ENCODE measurements at regions not wholly inside any gene's neighbourhood (a gene's known extent, or its start where the extent isn't known, plus 50 kb on each side); places are given as distances from the start of the nearest gene placed in this dataset.
A peak's percentile ranks its signal among the peaks of the same experiment; 100 is the strongest.

DNA sequence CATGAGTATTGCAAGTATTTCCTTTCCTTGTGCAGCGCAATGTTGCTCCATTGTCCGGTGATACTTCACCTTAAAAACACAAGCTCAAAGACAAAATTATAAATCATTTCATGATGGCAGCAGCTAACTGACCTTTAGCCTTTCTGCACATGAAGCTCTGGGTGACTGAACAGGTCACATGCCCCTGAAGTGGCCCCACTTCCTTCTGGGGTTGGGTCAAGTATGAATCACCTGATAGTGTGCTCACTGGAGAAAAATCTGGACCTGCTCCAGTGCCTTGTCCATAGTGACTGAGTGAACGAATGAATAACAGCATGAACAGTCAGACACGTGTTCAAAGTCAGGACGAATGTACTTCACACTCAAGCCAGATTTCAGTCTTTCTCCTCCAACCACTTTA lies 658.9 kb downstream of the NPHP4 start:
- no peak for TF ChIP-seq FOXM1 (IDR thresholded peaks at IDR 0.05; ENCODE audit: borderline replicate concordance, low read depth)
- no peak for TF ChIP-seq CEBPB (IDR thresholded peaks at IDR 0.05)
- no peak for TF ChIP-seq YY1 (IDR thresholded peaks at IDR 0.05; ENCODE audit: low read depth)
- TF ChIP-seq, protein P1, sequence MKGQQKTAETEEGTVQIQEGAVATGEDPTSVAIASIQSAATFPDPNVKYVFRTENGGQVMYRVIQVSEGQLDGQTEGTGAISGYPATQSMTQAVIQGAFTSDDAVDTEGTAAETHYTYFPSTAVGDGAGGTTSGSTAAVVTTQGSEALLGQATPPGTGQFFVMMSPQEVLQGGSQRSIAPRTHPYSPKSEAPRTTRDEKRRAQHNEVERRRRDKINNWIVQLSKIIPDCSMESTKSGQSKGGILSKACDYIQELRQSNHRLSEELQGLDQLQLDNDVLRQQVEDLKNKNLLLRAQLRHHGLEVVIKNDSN (IDR thresholded peaks at IDR 0.05) = peak; percentile 40
- TF ChIP-seq EGR1 (IDR thresholded peaks at IDR 0.05) = no peak
- no peak for TF ChIP-seq CREB1 (IDR thresholded peaks at IDR 0.05; ENCODE audit: low read depth)
- TF ChIP-seq, protein P2, sequence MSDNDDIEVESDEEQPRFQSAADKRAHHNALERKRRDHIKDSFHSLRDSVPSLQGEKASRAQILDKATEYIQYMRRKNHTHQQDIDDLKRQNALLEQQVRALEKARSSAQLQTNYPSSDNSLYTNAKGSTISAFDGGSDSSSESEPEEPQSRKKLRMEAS (IDR thresholded peaks at IDR 0.05) = peak; percentile 49
- peak; percentile 31; the same call in 1 of the 2 replicates for TF ChIP-seq EP300 (IDR thresholded peaks at IDR 0.05; ENCODE audit: borderline replicate concordance)
- peak; percentile 23; the same call in 1 of the 2 replicates for TF ChIP-seq NFIC (IDR thresholded peaks at IDR 0.05)

DNA sequence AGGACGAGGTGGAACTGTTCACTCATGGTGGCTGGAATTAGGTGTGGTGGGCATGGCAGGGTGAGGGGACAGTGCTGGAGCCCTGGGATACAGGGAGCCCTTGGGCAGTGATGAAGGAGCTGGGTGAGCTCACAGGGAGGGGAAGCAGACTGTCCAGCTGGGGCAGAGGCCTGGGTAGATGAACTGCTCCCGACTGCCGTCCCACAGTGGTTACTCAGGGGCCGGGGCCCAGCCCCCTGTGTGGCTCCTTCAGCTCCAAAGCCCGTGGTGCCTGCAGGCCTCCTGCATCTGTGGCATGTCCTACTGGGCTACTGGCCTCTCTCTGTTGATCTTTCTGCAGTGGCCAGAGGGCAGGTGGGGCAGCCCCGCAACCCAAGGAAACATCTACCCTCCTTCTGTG lies 661.1 kb downstream of the NPHP4 start:
- TF ChIP-seq ZBTB7A (IDR thresholded peaks at IDR 0.05; ENCODE audit: low read depth) (no peak), CEBPB (IDR thresholded peaks at IDR 0.05) (no peak), NFIC (IDR thresholded peaks at IDR 0.05) (no peak), EP300 (IDR thresholded peaks at IDR 0.05; ENCODE audit: borderline replicate concordance) (no peak), CREB1 (IDR thresholded peaks at IDR 0.05; ENCODE audit: low read depth) (no peak), TAF1 (IDR thresholded peaks at IDR 0.05; ENCODE audit: low read depth) (no peak), FOXM1 (IDR thresholded peaks at IDR 0.05; ENCODE audit: borderline replicate concordance, low read depth) (no peak), EGR1 (IDR thresholded peaks at IDR 0.05) (no peak), RAD21 (IDR thresholded peaks at IDR 0.05; ENCODE audit: low read depth) (no peak), YY1 (IDR thresholded peaks at IDR 0.05; ENCODE audit: low read depth) (no peak), TCF12 (IDR thresholded peaks at IDR 0.05; ENCODE audit: low read depth) (no peak), TEAD4 (IDR thresholded peaks at IDR 0.05) (no peak)
- TF ChIP-seq, protein P1 (IDR thresholded peaks at IDR 0.05) = no peak
- TF ChIP-seq, protein P2 (IDR thresholded peaks at IDR 0.05) = no peak
- TF ChIP-seq, protein P3, sequence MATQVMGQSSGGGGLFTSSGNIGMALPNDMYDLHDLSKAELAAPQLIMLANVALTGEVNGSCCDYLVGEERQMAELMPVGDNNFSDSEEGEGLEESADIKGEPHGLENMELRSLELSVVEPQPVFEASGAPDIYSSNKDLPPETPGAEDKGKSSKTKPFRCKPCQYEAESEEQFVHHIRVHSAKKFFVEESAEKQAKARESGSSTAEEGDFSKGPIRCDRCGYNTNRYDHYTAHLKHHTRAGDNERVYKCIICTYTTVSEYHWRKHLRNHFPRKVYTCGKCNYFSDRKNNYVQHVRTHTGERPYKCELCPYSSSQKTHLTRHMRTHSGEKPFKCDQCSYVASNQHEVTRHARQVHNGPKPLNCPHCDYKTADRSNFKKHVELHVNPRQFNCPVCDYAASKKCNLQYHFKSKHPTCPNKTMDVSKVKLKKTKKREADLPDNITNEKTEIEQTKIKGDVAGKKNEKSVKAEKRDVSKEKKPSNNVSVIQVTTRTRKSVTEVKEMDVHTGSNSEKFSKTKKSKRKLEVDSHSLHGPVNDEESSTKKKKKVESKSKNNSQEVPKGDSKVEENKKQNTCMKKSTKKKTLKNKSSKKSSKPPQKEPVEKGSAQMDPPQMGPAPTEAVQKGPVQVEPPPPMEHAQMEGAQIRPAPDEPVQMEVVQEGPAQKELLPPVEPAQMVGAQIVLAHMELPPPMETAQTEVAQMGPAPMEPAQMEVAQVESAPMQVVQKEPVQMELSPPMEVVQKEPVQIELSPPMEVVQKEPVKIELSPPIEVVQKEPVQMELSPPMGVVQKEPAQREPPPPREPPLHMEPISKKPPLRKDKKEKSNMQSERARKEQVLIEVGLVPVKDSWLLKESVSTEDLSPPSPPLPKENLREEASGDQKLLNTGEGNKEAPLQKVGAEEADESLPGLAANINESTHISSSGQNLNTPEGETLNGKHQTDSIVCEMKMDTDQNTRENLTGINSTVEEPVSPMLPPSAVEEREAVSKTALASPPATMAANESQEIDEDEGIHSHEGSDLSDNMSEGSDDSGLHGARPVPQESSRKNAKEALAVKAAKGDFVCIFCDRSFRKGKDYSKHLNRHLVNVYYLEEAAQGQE (IDR thresholded peaks at IDR 0.05; ENCODE audit: low read depth) = no peak

DNA sequence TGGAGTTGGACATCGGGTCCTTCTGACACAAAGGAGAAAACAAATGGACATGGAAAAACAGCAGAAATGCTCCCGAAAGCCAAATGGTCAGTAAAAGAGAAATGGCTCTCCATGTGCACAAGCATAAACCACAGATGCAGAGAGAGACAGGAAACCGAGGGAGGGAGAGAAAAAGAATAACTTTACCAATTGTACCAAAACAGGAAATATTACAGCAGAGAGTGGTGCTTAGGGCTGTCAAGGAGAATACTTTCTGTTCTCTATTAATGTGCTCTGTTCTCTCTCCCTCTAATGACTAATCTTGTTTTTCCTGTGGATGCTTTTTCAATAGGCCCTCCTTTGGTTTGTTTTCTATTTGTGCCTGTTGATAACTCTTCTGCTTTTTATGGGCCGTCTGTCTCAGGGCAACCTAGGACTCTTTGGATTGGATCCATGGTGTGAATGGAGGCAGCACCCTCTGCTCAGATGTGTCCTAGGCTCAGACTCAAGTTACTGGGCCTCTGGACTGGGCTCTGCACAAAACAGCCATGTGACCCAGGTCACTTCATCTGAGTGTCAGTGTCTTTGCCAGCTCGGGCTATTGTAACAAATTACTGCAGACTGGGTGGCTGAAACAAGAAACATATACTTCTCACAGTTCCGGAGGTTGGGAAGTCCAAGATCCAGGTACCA lies 663.0 kb downstream of the NPHP4 start:
- no peak for TF ChIP-seq CEBPB (IDR thresholded peaks at IDR 0.05)
- TF ChIP-seq TEAD4 (IDR thresholded peaks at IDR 0.05) = no peak
- TF ChIP-seq, protein P3 (IDR thresholded peaks at IDR 0.05; ENCODE audit: low read depth) = no peak
- TF ChIP-seq RAD21 (IDR thresholded peaks at IDR 0.05; ENCODE audit: low read depth) = no peak
- no peak for TF ChIP-seq CREB1 (IDR thresholded peaks at IDR 0.05; ENCODE audit: low read depth)
- TF ChIP-seq, protein P2 (IDR thresholded peaks at IDR 0.05) = no peak

DNA sequence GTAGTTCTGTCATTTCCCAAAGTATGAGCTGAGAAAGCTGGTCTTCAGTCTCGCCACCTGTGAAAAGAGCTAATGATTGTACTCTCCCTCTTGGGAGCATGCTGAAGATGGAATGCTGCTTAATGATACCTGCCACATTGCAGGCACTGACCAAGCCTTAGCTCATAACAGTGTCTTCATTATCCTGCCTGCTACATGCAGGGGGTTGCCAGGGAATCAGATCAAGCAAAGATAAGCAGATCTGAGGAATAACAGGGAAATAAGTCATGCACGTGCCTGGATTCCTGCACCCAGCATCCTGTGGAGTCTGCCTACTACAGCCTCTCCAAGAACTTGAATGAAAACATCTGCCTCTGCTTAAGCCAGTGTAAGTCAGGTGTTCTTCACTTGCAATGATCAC lies 667.3 kb downstream of the NPHP4 start:
- TF ChIP-seq FOXM1 (IDR thresholded peaks at IDR 0.05; ENCODE audit: borderline replicate concordance, low read depth) (no peak), YY1 (IDR thresholded peaks at IDR 0.05; ENCODE audit: low read depth) (no peak), EGR1 (IDR thresholded peaks at IDR 0.05) (no peak), TCF12 (IDR thresholded peaks at IDR 0.05; ENCODE audit: low read depth) (no peak), NFIC (IDR thresholded peaks at IDR 0.05) (no peak), CEBPB (IDR thresholded peaks at IDR 0.05) (no peak), EP300 (IDR thresholded peaks at IDR 0.05; ENCODE audit: borderline replicate concordance) (no peak)

DNA sequence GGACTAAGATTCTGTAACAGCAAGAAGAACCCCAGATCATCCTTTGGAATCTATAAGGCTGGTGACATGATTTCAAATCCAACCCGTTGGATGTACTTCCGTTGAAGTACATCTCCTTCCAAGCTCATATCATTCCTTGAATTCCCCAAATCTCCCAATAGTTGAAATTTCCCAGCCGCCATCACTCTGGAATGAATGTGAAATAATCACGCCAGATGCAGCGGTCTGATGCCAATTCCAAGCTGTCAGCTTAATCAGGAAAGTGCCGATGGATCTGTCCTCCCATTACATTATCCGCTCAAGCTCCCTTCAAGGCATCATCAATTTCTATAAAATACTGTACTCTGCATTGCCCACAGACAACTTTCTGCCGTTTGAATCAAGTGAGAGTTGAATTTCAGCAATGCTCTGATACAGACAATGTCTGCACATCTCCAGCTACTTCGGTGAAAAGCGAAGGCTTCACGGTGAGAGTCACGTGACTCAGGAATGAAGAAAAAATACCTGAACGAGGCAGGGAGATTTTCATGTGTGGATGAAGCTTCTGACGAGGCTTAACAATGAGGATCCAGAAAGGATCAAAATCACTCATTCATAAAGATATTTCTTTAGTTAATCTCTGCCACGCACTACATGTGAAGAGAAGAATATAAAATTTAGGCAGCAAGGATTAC lies 663.9 kb downstream of the AJAP1 start:
- TF ChIP-seq EP300 (IDR thresholded peaks at IDR 0.05; ENCODE audit: borderline replicate concordance) = no peak
- TF ChIP-seq, protein P1 (IDR thresholded peaks at IDR 0.05) = peak; percentile 31; the same call in 1 of the 2 replicates

Measured in Ishikawa (cell line).